ENCODE measurements at regions not wholly inside any gene's neighbourhood (a gene's known extent, or its start where the extent isn't known, plus 50 kb on each side); places are given as distances from the start of the nearest gene placed in this dataset.

DNA sequence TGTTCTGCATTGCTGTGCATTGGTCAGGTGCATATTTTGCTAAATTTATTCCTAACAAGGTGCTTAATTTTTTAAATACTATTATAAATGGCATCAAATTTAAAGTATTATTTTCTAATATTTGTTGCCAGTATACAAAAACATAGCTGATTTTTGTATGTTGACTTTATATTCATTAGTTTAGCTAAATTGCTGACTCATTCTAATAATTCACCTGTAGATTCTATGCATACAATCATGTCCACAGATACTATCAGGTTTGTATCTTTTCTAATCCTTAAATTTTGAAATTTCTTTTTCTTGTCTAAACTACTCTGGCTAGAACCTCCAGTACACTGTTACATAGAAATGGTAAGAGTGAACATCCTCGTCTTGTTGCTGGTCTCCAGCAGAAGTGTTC lies 657.6 kb downstream of the CCDC171 start:
- Histone ChIP-seq H4K20me1 (replicated peaks; ENCODE audit: control insufficient read depth, insufficient read depth, low read length) (no peaks in the 10 kb centered on the region), H3K9ac (ENCODE audit: insufficient read depth in 1 of 2, low read depth in 2 of 2, low read length in 2 of 2) (no peak overlapping the region), H3K36me3 (ENCODE audit: control insufficient read depth, insufficient read depth, low read length) (no peaks in the 10 kb centered on the region), H3K79me2 (ENCODE audit: control insufficient read depth, insufficient read depth, low read length) (no peaks in the 10 kb centered on the region), H3K4me3 (no peak overlapping the region), H3K9me3 (replicated peaks; ENCODE audit: control insufficient read depth, insufficient read depth, low read depth, low read length) (no peaks in the 10 kb centered on the region), H3K4me1 (replicated peaks in 1 of 2; ENCODE audit: control insufficient read depth in 2 of 2, insufficient read depth in 2 of 2, low read length in 2 of 2) (no peaks in the 10 kb centered on the region), H2AFZ (ENCODE audit: low read depth, low read length) (no peak overlapping the region), H3K4me2 (ENCODE audit: insufficient read depth, low read length) (no peak overlapping the region), H3K9me1 (ENCODE audit: control insufficient read depth, insufficient read depth, low read length) (no peaks in the 10 kb centered on the region), H3K27ac (ENCODE audit: extremely low read depth, low read depth, low read length) (no peak overlapping the region), H3K27me3 (ENCODE audit: control insufficient read depth in 2 of 2, insufficient read depth in 2 of 2, low read length in 2 of 2) (no peaks in the 10 kb centered on the region)
- in situ Hi-C loops (cut with MboI) (no loop called here), intact Hi-C loops (cut with micrococcal nuclease) (no loop called here)
- WGBS (ENCODE audit: insufficient coverage, low coverage, missing lambda C conversion rate) = 0% methylated on average over 1 of the region's 1 CpG
- DNase-seq (ENCODE audit: extremely low read depth in 1 of 4, low spot score in 3 of 4) (no peak), FAIRE-seq (no peak), ATAC-seq (no peak)
- TF ChIP-seq ZNF830 (CRISPR knock-in tag; IDR thresholded peaks at IDR 0.05) (no peak), MAFK (IDR thresholded peaks at IDR 0.05; ENCODE audit: low read length) (0 out of 2 replicates have a peak, but pooled peaks have one; percentile 2), ZNF316 (IDR thresholded peaks at IDR 0.05) (0 out of 2 replicates have a peak, but pooled peaks have one; percentile 4)
- ChIA-PET POLR2A (no interaction called here), CTCF (ENCODE audit: low intra/inter-chr PET ratio) (no interaction called here)
- no TSS peak for BruUV-seq (replicated peaks)

GRCh38 chr9:16211946-16212345 lies 658.5 kb downstream of the BNC2 start:
- Histone ChIP-seq H3K36me3 (ENCODE audit: control insufficient read depth, insufficient read depth, low read length) (no peaks in the 10 kb centered on the region), H3K4me2 (ENCODE audit: insufficient read depth, low read length) (no peak overlapping the region), H3K9me1 (ENCODE audit: control insufficient read depth, insufficient read depth, low read length) (no peaks in the 10 kb centered on the region), H3K27me3 (ENCODE audit: control insufficient read depth in 2 of 2, insufficient read depth in 2 of 2, low read length in 2 of 2) (no peaks in the 10 kb centered on the region), H3K79me2 (ENCODE audit: control insufficient read depth, insufficient read depth, low read length) (no peaks in the 10 kb centered on the region), H3K9ac (ENCODE audit: insufficient read depth in 1 of 2, low read depth in 2 of 2, low read length in 2 of 2) (no peak overlapping the region), H3K9me3 (replicated peaks; ENCODE audit: control insufficient read depth, insufficient read depth, low read depth, low read length) (no peaks in the 10 kb centered on the region), H3K4me3 (no peak overlapping the region), H3K4me1 (replicated peaks in 1 of 2; ENCODE audit: control insufficient read depth in 2 of 2, insufficient read depth in 2 of 2, low read length in 2 of 2) (no peaks in the 10 kb centered on the region), H3K27ac (ENCODE audit: extremely low read depth, low read depth, low read length) (no peak overlapping the region), H2AFZ (ENCODE audit: low read depth, low read length) (no peak overlapping the region), H4K20me1 (replicated peaks; ENCODE audit: control insufficient read depth, insufficient read depth, low read length) (no peaks in the 10 kb centered on the region)
- FAIRE-seq = no peak
- ChIA-PET CTCF (ENCODE audit: low intra/inter-chr PET ratio) (no interaction called here), POLR2A (no interaction called here)
- no TSS peak for BruUV-seq (replicated peaks)
- no peak for DNase-seq (ENCODE audit: extremely low read depth in 1 of 4, low spot score in 3 of 4)
- TF ChIP-seq ZBTB49 (CRISPR knock-in tag; IDR thresholded peaks at IDR 0.05; ENCODE audit: borderline replicate concordance) (no peak), HINFP (tag; conservative IDR thresholded peaks at IDR 0.05; ENCODE audit: low read depth) (no peak), PML (IDR thresholded peaks at IDR 0.05; ENCODE audit: low read length) (no peak)
- TF ChIP-seq, protein P1, sequence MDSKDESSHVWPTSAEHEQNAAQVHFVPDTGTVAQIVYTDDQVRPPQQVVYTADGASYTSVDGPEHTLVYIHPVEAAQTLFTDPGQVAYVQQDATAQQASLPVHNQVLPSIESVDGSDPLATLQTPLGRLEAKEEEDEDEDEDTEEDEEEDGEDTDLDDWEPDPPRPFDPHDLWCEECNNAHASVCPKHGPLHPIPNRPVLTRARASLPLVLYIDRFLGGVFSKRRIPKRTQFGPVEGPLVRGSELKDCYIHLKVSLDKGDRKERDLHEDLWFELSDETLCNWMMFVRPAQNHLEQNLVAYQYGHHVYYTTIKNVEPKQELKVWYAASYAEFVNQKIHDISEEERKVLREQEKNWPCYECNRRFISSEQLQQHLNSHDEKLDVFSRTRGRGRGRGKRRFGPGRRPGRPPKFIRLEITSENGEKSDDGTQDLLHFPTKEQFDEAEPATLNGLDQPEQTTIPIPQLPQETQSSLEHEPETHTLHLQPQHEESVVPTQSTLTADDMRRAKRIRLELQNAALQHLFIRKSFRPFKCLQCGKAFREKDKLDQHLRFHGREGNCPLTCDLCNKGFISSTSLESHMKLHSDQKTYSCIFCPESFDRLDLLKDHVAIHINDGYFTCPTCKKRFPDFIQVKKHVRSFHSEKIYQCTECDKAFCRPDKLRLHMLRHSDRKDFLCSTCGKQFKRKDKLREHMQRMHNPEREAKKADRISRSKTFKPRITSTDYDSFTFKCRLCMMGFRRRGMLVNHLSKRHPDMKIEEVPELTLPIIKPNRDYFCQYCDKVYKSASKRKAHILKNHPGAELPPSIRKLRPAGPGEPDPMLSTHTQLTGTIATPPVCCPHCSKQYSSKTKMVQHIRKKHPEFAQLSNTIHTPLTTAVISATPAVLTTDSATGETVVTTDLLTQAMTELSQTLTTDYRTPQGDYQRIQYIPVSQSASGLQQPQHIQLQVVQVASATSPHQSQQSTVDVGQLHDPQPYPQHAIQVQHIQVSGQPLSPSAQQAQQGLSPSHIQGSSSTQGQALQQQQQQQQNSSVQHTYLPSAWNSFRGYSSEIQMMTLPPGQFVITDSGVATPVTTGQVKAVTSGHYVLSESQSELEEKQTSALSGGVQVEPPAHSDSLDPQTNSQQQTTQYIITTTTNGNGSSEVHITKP (IDR thresholded peaks at IDR 0.05; ENCODE audit: partially characterized antibody) = no peak
- WGBS (ENCODE audit: insufficient coverage, low coverage, missing lambda C conversion rate) = 0% methylated on average over 3 of the region's 3 CpGs
- no peak for ATAC-seq
- intact Hi-C loops (cut with micrococcal nuclease) (no loop called here), in situ Hi-C loops (cut with MboI) (no loop called here)

Measured in K562 (cell line).